BE2C (cell line): ENCODE measurements at regions not wholly inside any gene's neighbourhood (a gene's known extent, or its start where the extent isn't known, plus 50 kb on each side); places are given as distances from the start of the nearest gene placed in this dataset.

ENCODE experiments used
- DNase-seq: peaks from one replicate; pipeline ENCODE4 v3.0.0-alpha.2; 2020
- H3K27me3 ChIP-seq: fragments of 250-450 bp; sonication (Bioruptor Pico); 2 replicates; pipeline ENCODE4 v1.5.1; 2020; ENCODE audit warnings: mild to moderate bottlenecking
- H3K36me3 ChIP-seq: fragments of 250-450 bp; sonication (Bioruptor Pico); 2 replicates; pipeline ENCODE4 v1.5.1; 2020; ENCODE audit warnings: mild to moderate bottlenecking
- H3K4me1 ChIP-seq: fragments of 250-450 bp; sonication (Bioruptor Pico); 2 replicates; pipeline ENCODE4 v1.5.1; 2020
- H3K4me3 ChIP-seq: 2 replicates; pipeline ENCODE4 v1.5.1; 2011; ENCODE audit warnings: low read depth, low read length
- H3K9me3 ChIP-seq: fragments of 250-450 bp; sonication (Bioruptor Pico); 2 replicates; pipeline ENCODE4 v1.5.1; 2020
- CTCF ChIP-seq: IDR thresholded peaks from 2 replicates; pipeline ENCODE4 v1.5.1; 2012; ENCODE audit warnings: mild to moderate bottlenecking, low read depth, low read length

- DNase-seq = peak; percentile 22
Observed at GRCh38 chr4:151569650-151570049, 160.7 kb downstream of the FHIP1A start.

GRCh38 chr4:151573474-151573873 is 164.5 kb downstream of the FHIP1A start:
- no peaks in the 10 kb centered on the region for H3K4me1 ChIP-seq
- no peaks in the 10 kb centered on the region for H3K27me3 ChIP-seq
- DNase-seq = no peak
- H3K36me3 ChIP-seq = no peaks in the 10 kb centered on the region
- H3K9me3 ChIP-seq = no peaks in the 10 kb centered on the region
- no peak overlapping the region for H3K4me3 ChIP-seq
- no peak for TF ChIP-seq CTCF

More at GRCh38 chr4:151569650-151570049, 160.7 kb downstream of the FHIP1A start:
- H3K4me1 ChIP-seq = no peaks in the 10 kb centered on the region
- no peak for TF ChIP-seq CTCF
- no peaks in the 10 kb centered on the region for H3K9me3 ChIP-seq
- H3K36me3 ChIP-seq = no peaks in the 10 kb centered on the region
- H3K27me3 ChIP-seq = no peaks in the 10 kb centered on the region
- H3K4me3 ChIP-seq = no peak overlapping the region

- Histone ChIP-seq H3K4me1 (no peaks in the 10 kb centered on the region), H3K4me3 (no peak overlapping the region), H3K9me3 (no peaks in the 10 kb centered on the region), H3K27me3 (no peaks in the 10 kb centered on the region), H3K36me3 (no peaks in the 10 kb centered on the region)
- no peak for TF ChIP-seq CTCF
- no peak for DNase-seq
Observed at GRCh38 chr4:151573945-151574344, 165.0 kb downstream of the FHIP1A start.

DNA sequence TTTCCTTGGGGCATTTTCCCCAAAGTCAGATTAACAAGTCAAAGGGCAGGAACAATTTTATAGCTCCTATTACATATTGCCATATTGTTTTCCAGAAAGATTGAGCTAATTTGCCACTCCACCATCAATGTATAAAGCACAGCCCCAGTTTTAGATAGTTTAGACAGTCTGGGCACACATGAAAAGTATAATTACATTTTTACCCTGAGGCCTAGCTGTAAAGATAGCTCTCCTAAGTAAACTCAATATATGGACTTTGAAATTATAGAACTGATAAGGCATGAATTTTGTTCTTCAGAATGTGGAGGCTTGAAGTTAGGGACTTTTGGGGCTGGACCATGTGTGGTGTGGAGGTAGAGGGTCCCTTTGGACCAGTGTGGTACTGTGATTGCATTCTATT is 166.0 kb downstream of the FHIP1A start:
- Histone ChIP-seq H3K36me3 (no peaks in the 10 kb centered on the region), H3K4me3 (no peak overlapping the region), H3K9me3 (no peaks in the 10 kb centered on the region), H3K4me1 (no peaks in the 10 kb centered on the region), H3K27me3 (no peaks in the 10 kb centered on the region)
- no peak for DNase-seq
- no peak for TF ChIP-seq CTCF

- no peak for DNase-seq
Observed at GRCh38 chr4:151575646-151576045, 166.7 kb downstream of the FHIP1A start.

GRCh38 chr4:151576627-151577026 is 167.7 kb downstream of the FHIP1A start:
- Histone ChIP-seq H3K4me3 (no peak overlapping the region), H3K4me1 (peaks cover 3% of the 10 kb centered on the region), H3K27me3 (no peaks in the 10 kb centered on the region)

More at GRCh38 chr4:151575646-151576045, 166.7 kb downstream of the FHIP1A start:
- no peaks in the 10 kb centered on the region for H3K9me3 ChIP-seq
- H3K4me3 ChIP-seq = no peak overlapping the region
- H3K36me3 ChIP-seq = no peaks in the 10 kb centered on the region
- H3K4me1 ChIP-seq = no peaks in the 10 kb centered on the region
- no peak for TF ChIP-seq CTCF
- no peaks in the 10 kb centered on the region for H3K27me3 ChIP-seq

More at GRCh38 chr4:151576627-151577026, 167.7 kb downstream of the FHIP1A start:
- no peaks in the 10 kb centered on the region for H3K9me3 ChIP-seq
- H3K36me3 ChIP-seq = no peaks in the 10 kb centered on the region
- DNase-seq = no peak
- no peak for TF ChIP-seq CTCF
